Effector CD4-positive, alpha-beta T cell (primary cell): ENCODE measurements at regions not wholly inside any gene's neighbourhood (a gene's known extent, or its start where the extent isn't known, plus 50 kb on each side); places are given as distances from the start of the nearest gene placed in this dataset.
"Not testable (repeated sequence)": the region's sequence is repeated elsewhere in the genome, so short reads cannot be mapped to it uniquely, and the experiment has no call there.

Experiments
- DNase-seq: peaks from one replicate; pipeline ENCODE4 v3.0.0-alpha.2; 2020

DNA sequence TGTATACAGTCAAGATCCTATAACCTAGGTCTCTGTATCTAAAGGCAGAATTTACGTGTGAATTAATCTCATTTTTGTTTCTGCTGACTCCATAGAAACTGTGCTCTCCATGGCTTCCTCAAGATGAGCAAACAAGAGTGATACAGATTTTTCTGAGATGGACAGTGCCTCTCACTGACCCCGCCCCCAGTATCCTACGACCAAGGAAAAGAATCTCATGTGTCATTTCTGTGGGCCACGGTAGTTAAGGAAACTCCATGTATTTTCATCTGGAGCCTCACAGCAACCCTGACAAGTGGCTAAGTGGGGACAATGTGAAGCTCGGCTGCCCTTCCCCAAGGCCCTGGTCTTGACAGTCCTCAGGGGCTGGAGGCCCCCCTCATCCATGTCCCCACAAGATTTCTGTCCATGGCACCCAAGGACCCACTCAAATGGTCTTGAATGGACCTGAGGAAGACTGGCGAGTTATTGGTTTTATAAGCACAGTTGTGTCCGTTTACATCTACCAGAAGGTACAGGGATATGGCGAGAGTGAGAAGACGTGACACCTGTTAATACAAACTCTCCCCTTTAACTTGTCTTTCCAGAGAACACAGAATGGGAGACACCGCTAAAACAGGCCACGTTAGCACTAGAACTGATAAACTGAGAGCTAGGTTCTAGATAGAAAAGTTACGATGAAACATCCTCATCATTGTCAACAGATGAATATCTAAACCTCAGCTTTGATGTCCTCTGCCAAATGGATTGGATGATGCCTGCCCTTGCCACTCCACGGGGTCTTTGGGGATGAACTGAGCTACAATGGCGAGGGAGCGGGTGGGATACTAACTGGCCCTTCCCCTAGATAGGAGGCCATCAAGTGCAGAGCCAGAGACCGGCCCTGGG, 108.4 kb upstream of the EGLN3 start:
- DNase-seq: no peak

DNA sequence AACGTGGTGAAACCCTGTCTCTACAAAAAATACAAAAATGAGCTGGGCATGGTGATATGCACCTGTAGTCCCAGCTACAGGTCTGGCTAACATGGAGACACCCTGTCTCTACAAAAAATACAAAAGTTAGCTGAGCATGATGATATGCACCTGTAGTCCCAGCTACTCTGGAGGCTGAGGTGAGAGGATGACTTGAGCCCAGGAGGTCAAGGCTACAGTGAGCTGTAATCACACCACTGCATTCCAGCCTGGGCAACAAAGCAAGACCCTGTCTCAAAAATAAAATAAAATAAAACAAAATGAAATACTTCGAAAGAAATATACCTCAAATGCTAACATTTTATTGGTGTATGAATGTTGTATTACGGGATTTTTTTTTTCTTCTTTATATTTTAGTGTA, 107.6 kb upstream of the EGLN3 start:
- no peak for DNase-seq

DNA sequence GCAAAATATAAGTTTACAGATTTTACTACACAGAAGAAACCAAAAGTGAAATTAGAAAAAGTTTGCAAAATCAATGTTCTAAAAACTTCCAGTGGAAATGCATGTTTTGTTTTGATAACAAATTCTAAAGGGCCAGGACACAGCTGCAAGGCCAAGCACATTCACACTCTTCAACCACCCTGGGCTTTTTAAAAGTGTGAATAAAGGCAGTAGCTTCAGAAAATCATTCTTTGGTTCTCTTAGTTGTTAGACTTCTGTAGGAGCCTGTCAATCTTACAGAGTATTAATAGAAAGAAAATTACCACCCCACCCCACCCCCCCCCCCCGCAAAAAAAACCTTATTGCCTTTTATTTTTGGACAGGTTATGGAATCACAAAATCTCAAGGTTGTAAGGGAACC, 105.2 kb upstream of the EGLN3 start:
- DNase-seq: no peak

DNA sequence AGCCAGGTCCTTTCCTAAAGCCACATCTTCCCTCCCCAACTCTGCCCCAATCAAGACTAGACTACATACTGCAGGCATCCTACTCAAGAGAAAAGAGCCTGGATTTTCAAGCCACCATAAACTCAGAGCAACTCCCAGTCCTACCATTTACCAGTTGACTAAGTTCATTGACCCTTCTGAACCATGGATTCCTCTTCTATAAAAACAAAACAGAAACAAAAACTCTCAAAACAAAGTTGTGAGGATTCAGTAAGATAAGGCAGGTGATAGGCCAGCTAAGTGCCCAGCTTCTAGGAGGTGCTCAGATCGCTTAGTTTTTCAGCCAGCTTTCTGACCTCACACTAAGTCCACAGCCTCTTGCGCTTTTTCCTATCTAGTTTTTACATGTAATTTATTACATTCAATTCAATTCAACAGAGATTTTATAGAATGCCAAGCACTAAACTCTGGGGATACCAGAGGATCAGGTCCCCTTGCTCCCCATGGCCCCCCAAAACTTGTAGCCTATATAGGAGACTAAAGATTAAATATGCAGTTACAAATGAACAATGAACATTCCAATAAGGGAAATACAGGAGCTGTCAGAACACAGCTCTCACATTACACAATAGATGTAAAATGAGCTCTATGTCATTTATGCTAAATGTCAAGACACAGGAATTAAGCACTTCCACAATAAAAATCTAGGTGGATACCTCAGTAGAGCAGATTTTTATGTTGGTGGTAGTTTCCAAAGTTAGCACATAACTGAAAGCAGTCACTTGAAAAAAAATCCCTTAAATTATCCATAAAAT, 104.5 kb upstream of the EGLN3 start:
- no peak for DNase-seq

DNA sequence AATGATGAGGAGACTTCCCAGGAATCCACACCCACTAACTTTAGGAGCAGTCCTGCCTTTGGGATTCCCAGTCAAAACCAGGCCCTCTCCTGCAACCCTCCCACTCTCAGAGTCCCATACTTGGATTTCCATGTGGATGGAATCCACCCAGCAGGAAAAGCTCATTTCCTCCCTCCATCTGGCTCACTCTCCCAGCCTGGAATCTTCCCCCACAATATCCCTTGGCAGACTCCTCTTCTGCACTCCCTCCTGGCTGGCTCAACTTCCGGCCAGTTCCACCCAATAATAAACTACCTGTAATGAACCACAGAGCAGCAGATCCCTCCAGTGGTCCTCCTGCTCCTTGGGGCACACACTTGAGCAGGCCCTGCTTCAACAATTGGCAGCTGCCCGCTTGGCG, 102.8 kb upstream of the EGLN3 start:
- DNase-seq: no peak

DNA sequence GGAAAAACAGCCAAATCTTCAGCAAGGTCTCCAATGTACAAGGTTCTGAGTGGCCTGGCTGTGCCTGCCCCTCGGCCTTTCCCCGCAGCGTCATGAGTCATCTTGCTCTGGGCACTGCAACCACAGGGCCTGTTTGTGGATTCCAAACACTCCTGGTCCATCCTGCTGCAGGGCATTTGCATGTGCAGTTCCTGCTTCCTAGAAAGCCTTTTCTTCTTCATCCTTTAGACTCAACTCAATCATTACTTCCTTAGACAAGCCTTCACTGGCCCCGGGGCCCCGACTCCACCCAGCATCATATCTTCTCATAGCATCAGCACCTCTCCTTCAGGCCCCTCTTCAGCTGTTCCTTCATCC, 101.8 kb upstream of the EGLN3 start:
- no peak for DNase-seq

DNA sequence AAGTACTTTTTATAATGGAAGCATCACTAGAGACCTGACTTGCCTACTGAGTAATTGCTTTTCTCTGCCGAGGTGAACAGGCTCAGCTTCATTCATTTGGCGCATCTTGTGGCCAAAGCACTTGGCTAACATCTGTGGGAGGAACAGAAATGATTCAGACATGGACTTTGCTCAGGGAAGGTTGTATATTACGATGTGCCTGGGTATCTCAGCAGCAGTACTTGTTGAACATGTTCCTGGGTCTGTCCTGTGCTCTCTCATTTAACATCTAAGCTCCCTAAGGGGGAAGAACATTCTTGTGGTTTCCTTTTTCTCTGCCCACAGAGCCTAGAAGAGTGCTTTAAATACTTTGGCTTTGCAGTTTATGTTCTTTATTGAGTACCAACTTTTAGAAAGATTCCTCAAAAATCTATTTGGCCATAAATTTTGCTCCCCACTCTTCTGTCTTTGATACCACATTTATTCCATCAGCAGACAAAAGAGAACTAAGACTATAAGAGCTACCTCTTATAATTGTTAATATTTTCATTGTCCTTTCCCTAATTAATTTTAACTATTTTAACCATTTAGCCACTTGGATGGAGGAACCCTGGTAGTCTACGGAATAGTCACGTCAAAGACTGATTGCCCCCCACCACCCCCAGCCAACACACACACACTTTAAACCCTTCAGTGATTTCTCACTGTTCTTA, 101.2 kb upstream of the EGLN3 start:
- no peak for DNase-seq

DNA sequence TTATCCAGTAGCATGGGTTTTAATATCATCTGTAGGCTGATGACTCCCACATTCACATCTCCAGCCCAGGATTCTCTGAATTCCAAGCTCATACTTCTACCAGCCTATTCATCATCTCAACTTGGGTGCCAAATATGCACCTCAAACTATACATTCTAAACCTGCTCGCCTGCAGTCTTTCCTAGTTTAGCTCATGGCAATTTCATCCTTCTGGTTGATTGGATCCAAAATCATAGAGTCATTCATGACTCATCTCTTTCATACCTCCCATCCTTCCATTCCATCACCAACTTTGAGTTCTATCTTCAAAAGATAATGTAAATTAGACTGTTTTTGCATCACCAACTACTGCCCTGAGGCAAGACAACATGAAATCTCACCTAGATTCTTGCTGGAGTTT, 99.7 kb upstream of the EGLN3 start:
- no peak for DNase-seq

DNA sequence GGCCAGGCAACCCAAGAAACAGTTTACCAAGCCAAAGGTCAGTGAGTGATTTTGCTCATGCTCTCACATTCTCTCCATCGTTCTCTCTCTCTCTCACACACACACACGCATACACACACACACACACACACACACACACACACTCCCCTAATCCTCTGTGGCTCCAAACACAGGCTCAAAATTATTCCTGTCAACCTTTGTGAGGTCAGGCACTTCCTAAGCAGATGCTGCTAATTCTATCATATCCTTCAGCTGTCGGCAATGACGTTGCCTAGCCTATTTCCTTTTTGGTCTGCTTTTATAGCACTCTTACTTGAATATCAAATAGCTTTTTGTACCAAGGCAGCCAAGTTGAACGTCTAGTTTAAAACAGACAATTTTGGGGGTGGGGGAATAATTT, 98.9 kb upstream of the EGLN3 start:
- DNase-seq: no peak

DNA sequence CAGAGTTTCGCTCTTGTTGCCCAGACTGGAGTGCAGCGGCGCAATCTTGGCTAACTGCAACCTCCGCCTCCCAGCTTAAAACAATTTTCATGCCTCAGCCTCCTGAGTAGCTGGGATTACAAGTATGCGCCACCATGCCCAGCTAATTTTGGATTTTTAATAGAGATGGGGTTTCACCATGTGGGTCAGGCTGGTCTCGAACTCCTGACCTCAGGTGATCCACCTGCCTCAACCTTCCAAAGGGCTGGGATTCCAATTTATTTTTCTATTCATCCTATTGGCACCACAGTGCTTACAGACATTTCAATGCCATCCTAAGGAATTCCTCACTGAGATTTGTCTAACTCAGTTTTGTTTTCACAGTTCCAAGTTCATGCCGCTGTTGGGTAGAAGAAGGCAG, 98.3 kb upstream of the EGLN3 start:
- DNase-seq: not testable (repeated sequence)

DNA sequence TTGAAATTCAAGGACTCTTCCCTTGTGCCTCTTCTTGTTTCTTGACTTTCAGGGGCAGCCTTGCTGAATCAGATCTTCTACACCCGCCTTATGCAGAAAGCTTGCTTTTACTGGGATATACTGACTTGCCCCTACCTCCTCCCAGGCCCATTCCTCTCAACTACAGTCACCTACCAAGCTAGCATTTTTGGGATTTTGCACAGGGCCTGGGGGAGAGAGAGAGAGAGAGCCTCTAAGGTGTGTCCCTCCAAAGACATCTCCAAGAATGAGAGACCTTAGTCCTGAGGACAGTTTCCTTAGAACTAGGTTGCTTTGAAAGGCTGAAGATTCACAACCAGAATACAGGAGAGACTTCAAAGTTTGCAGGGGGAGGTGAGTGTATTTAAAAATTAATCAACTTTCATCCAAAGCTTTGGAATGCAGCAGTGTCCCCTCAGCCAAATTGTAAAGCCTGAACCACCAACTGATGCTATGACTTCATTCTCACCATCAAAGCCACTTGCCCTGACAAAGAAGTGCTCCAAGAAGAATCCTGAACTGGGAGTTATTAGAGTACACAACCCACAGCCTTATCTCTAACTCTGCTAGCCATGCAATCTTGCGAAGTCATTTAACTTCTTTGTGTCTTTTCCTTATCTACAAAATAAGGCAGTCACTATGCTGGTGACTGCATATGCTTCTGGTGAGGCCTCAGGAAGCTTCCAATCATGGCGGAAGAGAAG, 96.1 kb upstream of the EGLN3 start:
- no peak for DNase-seq

DNA sequence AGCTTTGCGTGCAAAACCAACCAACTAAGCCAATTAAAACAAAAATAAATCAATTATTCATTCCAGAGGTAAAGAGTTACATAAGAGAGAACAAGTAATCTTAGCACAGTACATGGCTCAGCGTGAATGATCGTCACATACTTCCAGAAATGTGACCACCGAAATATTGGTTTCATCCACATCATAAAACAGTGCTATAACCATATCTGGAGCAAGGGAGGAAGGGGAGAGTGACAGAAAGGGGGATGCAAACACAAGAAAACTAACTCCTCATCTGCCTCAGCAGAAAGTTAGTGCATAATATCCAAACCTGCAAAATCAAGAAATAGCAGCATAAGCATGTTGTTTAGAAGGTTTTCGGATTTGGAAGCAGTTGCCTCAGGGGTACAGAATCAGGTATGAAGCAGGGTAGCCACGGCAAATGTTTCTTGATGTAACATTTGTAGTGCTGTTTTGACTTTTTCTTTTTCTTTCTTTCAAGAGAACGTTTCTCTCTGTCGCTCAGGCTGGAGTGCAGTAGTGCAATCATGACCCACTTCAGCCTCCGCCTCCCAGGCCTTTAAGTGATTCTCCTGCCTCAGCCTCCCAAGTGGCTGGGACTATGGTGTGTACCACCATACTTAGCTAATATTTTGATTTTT, 93.9 kb upstream of the EGLN3 start:
- DNase-seq: no peak

DNA sequence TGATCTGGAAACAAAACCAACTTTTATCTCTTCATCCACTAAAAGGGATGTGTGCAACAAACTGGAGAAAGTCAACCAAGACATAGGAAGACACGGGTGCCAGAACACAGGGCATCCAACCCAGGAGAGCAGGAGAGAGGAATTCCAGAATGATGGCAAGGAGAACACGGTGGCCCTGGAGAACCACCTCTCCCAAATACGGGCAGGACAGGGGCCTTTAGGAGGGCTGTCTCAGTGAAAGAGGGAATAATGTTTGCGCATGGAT, 93.4 kb upstream of the EGLN3 start:
- no peak for DNase-seq

DNA sequence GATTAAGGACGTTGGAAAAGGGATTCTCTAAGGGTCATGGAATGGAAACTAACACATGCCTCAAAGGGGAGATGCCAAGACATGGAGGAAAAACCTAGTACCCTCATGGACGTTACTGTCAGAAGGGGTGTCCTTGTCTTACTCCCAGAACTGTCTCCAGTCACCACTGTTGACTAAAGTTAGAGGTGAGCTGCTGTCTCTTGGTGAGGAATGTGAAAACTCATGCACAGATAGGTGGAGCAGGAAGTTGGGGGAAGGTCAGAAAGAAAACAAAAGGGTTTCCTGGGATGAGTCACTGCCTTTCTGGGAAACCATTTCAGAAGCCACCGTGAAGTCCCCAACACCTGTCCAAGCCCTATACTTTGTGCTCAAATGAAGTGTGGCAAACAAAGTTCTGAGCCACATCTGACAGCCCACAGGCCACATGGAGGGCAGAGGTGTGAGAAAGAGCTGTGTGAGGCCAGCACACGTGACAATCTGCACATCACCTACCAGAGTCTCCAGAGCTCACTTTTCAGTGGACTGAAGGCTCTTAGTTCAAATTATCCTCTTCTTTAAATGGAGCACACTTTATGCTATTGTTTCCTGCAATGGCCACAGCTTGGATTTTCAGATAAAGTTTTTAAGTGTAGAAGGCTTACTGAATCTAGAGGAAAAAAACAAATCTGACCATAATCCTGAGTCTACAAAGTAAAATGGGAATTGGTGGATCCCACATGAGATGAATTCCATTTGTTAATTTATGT, 92.9 kb upstream of the EGLN3 start:
- DNase-seq: no peak

DNA sequence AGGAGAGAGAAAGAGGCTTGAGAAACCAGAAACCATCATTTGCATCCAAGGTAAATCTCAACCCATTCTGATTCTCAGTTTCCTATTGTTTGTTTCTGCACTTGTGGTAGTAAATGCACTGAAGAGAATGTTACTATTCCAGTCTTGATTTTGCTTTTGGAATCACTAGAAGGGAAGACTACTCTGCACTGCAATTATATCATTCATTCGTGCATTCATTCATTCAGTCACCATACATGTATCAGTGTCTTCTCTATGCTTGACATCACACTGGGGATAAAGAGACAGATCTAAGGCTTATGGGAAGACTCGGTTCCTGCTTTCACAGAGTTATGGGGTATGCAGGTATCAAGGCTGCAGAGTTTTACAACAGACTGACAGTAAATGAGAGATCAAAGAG, 90.3 kb upstream of the EGLN3 start:
- no peak for DNase-seq

DNA sequence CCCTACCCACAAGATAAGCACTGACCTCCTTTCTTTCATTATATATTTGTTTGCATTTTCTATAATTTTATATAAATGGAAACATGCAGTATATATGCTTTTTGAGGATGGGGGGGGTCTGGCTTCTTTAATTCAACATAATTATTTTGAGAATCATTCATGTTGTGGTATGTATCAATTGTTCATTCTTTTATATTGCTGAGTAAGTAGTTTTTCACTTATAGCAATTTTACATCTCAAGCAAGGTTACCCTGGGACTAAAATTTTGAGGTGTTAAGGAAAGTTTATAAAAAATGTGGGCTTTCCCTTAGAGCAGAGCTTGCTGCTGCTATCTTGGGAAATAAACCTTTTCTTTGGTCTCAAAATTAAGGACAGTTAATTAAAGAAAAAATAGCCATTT, 89.9 kb upstream of the EGLN3 start:
- no peak for DNase-seq

DNA sequence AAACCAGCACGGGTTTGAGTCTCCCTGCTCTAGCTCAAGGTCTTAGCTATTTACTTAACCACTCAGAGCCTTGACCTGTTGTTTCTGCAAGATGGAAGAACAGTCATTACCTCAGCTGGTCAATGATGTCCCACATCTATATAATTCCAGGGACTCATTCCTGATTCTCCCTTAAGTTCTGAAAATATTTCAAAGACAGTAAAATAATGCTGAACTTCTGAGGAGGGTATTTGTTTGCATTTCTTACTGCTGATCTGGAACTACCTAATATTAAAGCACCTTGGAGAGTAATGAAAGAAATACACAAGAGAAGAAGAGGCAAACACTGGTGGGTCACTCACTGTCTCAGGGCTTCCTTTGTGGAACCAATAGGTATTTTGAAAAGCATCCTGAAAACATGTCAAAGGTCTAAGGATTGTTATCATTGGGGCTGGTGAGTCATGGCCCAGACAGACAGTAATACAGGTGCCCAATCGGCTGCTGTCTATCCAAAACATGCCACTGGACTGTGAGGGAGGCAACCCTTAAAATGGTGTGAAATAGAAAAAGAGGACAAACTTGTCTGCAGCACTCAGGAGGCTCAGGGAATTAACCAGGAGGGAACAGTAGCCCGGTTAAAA, 88.7 kb upstream of the EGLN3 start:
- no peak for DNase-seq

DNA sequence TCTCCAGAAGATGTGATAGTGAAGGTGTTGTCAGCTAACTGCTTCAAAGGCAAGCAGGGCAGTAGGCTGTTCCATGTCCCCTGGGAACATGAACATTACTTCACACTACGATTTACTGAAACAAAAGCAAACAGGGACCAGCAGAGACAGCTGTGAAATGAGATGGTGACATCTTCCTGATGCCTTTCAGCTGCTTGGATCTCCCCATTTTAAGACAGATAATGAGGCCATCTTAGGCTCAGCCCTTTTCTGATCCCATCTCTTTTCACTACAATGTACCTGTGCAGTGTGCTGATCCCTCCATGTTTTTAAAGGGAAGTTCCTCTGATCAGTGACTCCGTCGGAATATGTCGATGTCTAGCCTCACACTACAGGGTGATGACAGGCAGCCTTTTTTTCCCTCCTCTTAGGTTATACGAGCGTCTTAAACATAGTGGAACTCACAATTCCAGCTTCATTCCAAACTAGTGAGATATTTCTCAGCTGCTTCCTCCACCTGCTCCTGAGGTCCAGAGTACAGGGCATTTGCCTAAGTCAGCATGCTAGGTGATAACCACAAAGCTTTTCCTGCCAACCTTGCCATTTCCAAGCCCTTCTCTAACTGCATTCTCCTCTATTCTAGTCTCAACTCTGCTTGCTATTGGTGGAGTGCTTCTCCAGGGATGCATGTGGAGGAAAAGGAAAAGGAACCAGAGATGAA, 87.6 kb upstream of the EGLN3 start:
- no peak for DNase-seq

DNA sequence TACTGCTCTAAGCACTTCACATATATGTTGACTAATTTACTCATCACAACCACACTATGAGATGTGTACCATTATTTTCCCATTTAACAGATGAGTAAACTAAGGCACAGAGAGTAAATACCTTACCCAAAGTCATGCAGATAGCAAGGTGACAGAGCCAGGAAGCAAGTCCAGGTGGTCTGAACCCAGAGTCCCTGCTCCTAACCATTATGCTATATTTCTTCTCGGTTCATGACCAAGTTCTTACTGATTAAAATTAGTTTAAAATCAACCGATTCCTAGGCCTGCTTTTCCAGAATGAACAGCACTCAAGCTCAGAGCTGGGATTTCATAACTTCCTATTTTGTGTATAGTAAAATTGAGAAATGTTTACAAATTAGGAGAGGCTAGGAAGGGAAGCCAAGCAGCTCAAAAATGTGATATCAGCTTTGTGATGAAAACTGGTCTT, 85.5 kb upstream of the EGLN3 start:
- no peak for DNase-seq

DNA sequence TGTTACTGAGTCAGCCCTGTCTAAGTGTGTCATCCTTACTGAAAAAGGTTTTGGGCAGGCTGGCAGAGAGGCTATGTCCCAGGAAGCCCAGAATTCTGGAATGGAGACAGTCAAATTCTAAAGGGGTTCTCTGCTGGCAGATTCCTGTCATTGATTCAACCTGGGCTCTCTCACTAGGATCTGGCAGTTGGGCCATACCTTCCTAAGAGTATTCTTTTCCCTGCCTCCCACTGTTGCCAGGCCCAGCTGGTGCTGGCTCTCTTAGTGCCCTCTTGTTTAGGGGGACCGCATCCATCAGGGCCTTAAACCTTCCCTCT, 85.0 kb upstream of the EGLN3 start:
- no peak for DNase-seq
